ENCODE measurements at regions not wholly inside any gene's neighbourhood (a gene's known extent, or its start where the extent isn't known, plus 50 kb on each side); places are given as distances from the start of the nearest gene placed in this dataset.

DNA sequence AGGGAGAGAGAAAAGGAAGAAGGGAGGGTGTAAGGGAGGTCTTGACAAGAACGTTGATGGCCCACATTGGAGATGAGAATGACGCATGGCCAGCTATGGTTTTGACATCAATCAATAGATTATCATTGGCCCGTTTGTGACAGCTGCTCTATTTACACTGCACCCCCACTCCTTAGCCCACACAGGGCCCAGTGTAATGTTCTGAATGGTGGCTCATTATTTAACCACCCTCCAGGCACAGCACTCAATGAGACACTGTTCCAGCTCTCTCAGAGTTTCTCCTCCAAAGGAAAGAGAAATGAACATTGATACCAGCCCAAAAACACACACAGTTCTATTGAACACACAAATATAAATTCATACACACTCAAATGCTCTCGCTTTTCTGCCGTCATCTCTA lies 173.0 kb upstream of the IPO5 start:
- TF ChIP-seq, protein P1, sequence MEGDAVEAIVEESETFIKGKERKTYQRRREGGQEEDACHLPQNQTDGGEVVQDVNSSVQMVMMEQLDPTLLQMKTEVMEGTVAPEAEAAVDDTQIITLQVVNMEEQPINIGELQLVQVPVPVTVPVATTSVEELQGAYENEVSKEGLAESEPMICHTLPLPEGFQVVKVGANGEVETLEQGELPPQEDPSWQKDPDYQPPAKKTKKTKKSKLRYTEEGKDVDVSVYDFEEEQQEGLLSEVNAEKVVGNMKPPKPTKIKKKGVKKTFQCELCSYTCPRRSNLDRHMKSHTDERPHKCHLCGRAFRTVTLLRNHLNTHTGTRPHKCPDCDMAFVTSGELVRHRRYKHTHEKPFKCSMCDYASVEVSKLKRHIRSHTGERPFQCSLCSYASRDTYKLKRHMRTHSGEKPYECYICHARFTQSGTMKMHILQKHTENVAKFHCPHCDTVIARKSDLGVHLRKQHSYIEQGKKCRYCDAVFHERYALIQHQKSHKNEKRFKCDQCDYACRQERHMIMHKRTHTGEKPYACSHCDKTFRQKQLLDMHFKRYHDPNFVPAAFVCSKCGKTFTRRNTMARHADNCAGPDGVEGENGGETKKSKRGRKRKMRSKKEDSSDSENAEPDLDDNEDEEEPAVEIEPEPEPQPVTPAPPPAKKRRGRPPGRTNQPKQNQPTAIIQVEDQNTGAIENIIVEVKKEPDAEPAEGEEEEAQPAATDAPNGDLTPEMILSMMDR (IDR thresholded peaks at IDR 0.05): no peak
- TF ChIP-seq POLR2A (IDR thresholded peaks at IDR 0.05; ENCODE audit: low read length): no peak
- TF ChIP-seq POLR2AphosphoS2 (conservative IDR thresholded peaks at IDR 0.05; ENCODE audit: low read length): no peak
- no peak for TF ChIP-seq CBX2 (IDR thresholded peaks at IDR 0.05; ENCODE audit: borderline replicate concordance, low read depth)
- TF ChIP-seq, protein P2, sequence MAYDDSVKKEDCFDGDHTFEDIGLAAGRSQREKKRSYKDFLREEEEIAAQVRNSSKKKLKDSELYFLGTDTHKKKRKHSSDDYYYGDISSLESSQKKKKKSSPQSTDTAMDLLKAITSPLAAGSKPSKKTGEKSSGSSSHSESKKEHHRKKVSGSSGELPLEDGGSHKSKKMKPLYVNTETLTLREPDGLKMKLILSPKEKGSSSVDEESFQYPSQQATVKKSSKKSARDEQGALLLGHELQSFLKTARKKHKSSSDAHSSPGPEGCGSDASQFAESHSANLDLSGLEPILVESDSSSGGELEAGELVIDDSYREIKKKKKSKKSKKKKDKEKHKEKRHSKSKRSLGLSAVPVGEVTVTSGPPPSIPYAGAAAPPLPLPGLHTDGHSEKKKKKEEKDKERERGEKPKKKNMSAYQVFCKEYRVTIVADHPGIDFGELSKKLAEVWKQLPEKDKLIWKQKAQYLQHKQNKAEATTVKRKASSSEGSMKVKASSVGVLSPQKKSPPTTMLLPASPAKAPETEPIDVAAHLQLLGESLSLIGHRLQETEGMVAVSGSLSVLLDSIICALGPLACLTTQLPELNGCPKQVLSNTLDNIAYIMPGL (CRISPR knock-in tag; IDR thresholded peaks at IDR 0.05; ENCODE audit: borderline replicate concordance): no peak
- TF ChIP-seq, protein P3, sequence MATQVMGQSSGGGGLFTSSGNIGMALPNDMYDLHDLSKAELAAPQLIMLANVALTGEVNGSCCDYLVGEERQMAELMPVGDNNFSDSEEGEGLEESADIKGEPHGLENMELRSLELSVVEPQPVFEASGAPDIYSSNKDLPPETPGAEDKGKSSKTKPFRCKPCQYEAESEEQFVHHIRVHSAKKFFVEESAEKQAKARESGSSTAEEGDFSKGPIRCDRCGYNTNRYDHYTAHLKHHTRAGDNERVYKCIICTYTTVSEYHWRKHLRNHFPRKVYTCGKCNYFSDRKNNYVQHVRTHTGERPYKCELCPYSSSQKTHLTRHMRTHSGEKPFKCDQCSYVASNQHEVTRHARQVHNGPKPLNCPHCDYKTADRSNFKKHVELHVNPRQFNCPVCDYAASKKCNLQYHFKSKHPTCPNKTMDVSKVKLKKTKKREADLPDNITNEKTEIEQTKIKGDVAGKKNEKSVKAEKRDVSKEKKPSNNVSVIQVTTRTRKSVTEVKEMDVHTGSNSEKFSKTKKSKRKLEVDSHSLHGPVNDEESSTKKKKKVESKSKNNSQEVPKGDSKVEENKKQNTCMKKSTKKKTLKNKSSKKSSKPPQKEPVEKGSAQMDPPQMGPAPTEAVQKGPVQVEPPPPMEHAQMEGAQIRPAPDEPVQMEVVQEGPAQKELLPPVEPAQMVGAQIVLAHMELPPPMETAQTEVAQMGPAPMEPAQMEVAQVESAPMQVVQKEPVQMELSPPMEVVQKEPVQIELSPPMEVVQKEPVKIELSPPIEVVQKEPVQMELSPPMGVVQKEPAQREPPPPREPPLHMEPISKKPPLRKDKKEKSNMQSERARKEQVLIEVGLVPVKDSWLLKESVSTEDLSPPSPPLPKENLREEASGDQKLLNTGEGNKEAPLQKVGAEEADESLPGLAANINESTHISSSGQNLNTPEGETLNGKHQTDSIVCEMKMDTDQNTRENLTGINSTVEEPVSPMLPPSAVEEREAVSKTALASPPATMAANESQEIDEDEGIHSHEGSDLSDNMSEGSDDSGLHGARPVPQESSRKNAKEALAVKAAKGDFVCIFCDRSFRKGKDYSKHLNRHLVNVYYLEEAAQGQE (IDR thresholded peaks at IDR 0.05): no peak
- TF ChIP-seq, protein P4, sequence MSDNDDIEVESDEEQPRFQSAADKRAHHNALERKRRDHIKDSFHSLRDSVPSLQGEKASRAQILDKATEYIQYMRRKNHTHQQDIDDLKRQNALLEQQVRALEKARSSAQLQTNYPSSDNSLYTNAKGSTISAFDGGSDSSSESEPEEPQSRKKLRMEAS (IDR thresholded peaks at IDR 0.05): no peak
- TF ChIP-seq, protein P5, sequence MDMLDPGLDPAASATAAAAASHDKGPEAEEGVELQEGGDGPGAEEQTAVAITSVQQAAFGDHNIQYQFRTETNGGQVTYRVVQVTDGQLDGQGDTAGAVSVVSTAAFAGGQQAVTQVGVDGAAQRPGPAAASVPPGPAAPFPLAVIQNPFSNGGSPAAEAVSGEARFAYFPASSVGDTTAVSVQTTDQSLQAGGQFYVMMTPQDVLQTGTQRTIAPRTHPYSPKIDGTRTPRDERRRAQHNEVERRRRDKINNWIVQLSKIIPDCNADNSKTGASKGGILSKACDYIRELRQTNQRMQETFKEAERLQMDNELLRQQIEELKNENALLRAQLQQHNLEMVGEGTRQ (IDR thresholded peaks at IDR 0.05): no peak

All from A549 (cell line).